EH (cell line): ENCODE measurements at regions not wholly inside any gene's neighbourhood (a gene's known extent, or its start where the extent isn't known, plus 50 kb on each side); places are given as distances from the start of the nearest gene placed in this dataset.

ENCODE experiments used
- DNase-seq: peaks from one replicate; pipeline ENCODE4 v3.0.0-alpha.2; 2015; ENCODE audit warnings: low read depth

- no peak for DNase-seq
These were observed 211.5 kb downstream of the MED10 start for GRCh38 chr5:6166698-6167394.

- no peak for DNase-seq
These were observed 214.4 kb downstream of the MED10 start for GRCh38 chr5:6163913-6164312.

GRCh38 chr5:6162175-6162574 is 216.2 kb downstream of the MED10 start:
- DNase-seq = no peak

GRCh38 chr5:6161257-6161656 is 217.1 kb downstream of the MED10 start:
- no peak for DNase-seq

GRCh38 chr5:6159832-6160430 is 218.4 kb downstream of the MED10 start:
- DNase-seq = no peak

GRCh38 chr5:6158974-6159831 is 219.1 kb downstream of the MED10 start:
- DNase-seq = peak; percentile 66

- no peak for DNase-seq
These were observed 224.1 kb downstream of the MED10 start for GRCh38 chr5:6154216-6154615.

- no peak for DNase-seq
These were observed 232.1 kb downstream of the MED10 start for GRCh38 chr5:6146271-6146670.

GRCh38 chr5:6145616-6146237 is 232.6 kb downstream of the MED10 start:
- no peak for DNase-seq

- no peak for DNase-seq
These were observed 234.8 kb downstream of the MED10 start for GRCh38 chr5:6143523-6143922.

- no peak for DNase-seq
These were observed 236.0 kb downstream of the MED10 start for GRCh38 chr5:6142353-6142752.

- no peak for DNase-seq
These were observed 238.1 kb downstream of the MED10 start for GRCh38 chr5:6140219-6140618.

- no peak for DNase-seq
These were observed 242.4 kb downstream of the MED10 start for GRCh38 chr5:6135977-6136376.

- DNase-seq = no peak
These were observed 244.1 kb downstream of the MED10 start for GRCh38 chr5:6134281-6134680.

- no peak for DNase-seq
These were observed 252.6 kb downstream of the MED10 start for GRCh38 chr5:6125781-6126180.

- no peak for DNase-seq
These were observed 259.7 kb downstream of the MED10 start for GRCh38 chr5:6118691-6119090.

GRCh38 chr5:6117212-6117611 is 261.1 kb downstream of the MED10 start:
- no peak for DNase-seq

GRCh38 chr5:6115852-6116251 is 262.5 kb downstream of the MED10 start:
- no peak for DNase-seq

GRCh38 chr5:6112538-6112937 is 265.8 kb downstream of the MED10 start:
- DNase-seq = no peak

GRCh38 chr5:6112125-6112524 is 266.2 kb downstream of the MED10 start:
- DNase-seq = no peak

GRCh38 chr5:6111131-6111530 is 267.2 kb downstream of the MED10 start:
- no peak for DNase-seq

- DNase-seq = no peak
These were observed 267.8 kb downstream of the MED10 start for GRCh38 chr5:6110441-6111005.
